ENCODE measurements at regions not wholly inside any gene's neighbourhood (a gene's known extent, or its start where the extent isn't known, plus 50 kb on each side); places are given as distances from the start of the nearest gene placed in this dataset.
"Not testable (repeated sequence)": the region's sequence is repeated elsewhere in the genome, so short reads cannot be mapped to it uniquely, and the experiment has no call there.

DNA sequence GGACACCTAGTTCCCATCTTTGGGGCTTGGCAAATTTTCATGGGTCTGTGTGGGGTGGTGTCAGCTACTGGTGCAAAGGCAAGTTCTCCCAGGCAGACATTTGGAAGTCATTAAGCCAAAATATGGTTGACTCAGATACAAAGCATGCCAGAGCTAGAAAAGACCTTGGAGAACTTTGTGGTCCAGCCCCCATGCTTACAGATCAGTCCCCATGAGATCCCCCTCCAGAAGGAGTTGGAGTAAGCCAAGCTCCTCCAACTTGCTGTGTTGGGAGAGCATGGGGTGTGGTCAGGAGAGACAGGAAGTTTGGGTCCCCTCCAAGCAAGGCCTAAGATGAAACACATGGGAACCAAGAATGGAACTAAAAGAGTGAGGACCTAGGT is 224.5 kb downstream of the CYP26B1 start:
- H3K4me3 ChIP-seq (IDR thresholded peaks at IDR 0.05; ENCODE audit: insufficient read depth, low read depth, low read length): no peak overlapping the region
- H3K27ac ChIP-seq: no peak overlapping the region
- H2AFZ ChIP-seq (ENCODE audit: low read depth): no peak overlapping the region
- H4K20me1 ChIP-seq (ENCODE audit: insufficient read depth): no peaks in the 10 kb centered on the region
- no peaks in the 10 kb centered on the region for H3K79me2 ChIP-seq (ENCODE audit: insufficient read depth, low read depth)
- no peak overlapping the region for H3K4me2 ChIP-seq
- no peak overlapping the region for H3K9ac ChIP-seq
- H3K4me1 ChIP-seq (ENCODE audit: low read depth, poor library complexity, severe bottlenecking): no peaks in the 10 kb centered on the region
- TF ChIP-seq, protein P1, sequence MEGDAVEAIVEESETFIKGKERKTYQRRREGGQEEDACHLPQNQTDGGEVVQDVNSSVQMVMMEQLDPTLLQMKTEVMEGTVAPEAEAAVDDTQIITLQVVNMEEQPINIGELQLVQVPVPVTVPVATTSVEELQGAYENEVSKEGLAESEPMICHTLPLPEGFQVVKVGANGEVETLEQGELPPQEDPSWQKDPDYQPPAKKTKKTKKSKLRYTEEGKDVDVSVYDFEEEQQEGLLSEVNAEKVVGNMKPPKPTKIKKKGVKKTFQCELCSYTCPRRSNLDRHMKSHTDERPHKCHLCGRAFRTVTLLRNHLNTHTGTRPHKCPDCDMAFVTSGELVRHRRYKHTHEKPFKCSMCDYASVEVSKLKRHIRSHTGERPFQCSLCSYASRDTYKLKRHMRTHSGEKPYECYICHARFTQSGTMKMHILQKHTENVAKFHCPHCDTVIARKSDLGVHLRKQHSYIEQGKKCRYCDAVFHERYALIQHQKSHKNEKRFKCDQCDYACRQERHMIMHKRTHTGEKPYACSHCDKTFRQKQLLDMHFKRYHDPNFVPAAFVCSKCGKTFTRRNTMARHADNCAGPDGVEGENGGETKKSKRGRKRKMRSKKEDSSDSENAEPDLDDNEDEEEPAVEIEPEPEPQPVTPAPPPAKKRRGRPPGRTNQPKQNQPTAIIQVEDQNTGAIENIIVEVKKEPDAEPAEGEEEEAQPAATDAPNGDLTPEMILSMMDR (conservative IDR thresholded peaks at IDR 0.05; ENCODE audit: low read depth, low read length): no peak
- H3K36me3 ChIP-seq (ENCODE audit: insufficient read depth): no peaks in the 10 kb centered on the region
- H3K27me3 ChIP-seq (ENCODE audit: insufficient read depth, low read depth): no peaks in the 10 kb centered on the region

DNA sequence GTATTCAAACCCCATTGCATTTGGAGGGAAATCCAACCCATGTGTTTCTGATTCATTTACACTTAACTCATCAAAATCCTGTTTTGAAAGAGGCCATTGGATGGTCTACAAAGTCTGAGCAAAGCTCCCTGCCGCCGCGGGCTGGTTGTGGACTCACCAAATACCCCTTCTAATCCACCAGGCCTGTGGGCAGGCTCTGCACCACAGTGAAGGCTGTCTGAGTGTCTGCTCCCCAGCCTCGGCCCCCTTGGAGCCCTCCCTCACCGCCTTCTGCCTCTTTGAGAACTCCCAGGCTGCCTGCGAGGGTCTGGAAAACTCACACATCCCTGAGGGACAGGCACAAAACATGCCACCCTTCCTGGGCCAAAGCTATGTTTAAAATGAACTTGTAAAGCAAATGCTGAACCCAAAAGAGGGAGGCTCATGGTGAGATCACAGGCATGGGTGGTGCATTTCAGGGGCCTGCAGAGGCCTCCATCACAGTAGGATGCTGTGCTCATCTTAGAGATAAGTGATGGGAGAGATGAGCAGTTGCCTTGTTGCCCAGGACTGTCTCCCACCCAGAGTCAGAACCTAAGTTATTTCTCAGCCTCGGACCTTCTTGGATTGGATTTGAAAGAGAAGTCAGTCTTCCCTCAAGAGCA is 225.0 kb downstream of the CYP26B1 start:
- H4K20me1 ChIP-seq (ENCODE audit: insufficient read depth): no peaks in the 10 kb centered on the region

DNA sequence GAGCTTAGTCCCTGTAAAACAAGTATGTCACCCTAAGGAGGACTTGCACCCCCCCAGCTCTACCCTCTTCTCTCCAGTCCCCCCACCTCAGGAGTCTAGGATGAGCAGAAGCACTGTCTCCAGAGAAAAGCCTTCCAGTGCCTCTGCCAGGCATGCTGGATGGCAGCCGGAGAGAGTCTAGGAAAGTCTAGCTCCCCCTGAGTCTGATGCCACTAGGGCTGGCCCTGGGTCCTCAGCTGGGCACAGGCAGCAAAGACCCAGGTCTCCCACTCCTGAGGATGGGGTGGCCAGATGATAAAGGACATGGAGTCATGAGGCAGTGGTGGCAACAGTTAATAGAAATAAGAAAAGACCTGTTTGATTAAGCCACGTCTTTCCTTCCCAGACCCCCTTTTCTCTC is 225.6 kb downstream of the CYP26B1 start:
- Histone ChIP-seq H4K20me1 (ENCODE audit: insufficient read depth) (no peaks in the 10 kb centered on the region), H3K9ac (no peak overlapping the region), H3K79me2 (ENCODE audit: insufficient read depth, low read depth) (no peaks in the 10 kb centered on the region), H3K4me3 (IDR thresholded peaks at IDR 0.05; ENCODE audit: insufficient read depth, low read depth, low read length) (no peak overlapping the region), H3K27ac (no peak overlapping the region), H2AFZ (ENCODE audit: low read depth) (no peak overlapping the region), H3K4me1 (ENCODE audit: low read depth, poor library complexity, severe bottlenecking) (no peaks in the 10 kb centered on the region), H3K27me3 (ENCODE audit: insufficient read depth, low read depth) (no peaks in the 10 kb centered on the region), H3K4me2 (no peak overlapping the region), H3K36me3 (ENCODE audit: insufficient read depth) (no peaks in the 10 kb centered on the region)
- TF ChIP-seq, protein P1 (conservative IDR thresholded peaks at IDR 0.05; ENCODE audit: low read depth, low read length): no peak

More for the DNA sequence above, 225.0 kb downstream of the CYP26B1 start:
- no peak overlapping the region for H3K4me2 ChIP-seq
- no peaks in the 10 kb centered on the region for H3K4me1 ChIP-seq (ENCODE audit: low read depth, poor library complexity, severe bottlenecking)
- no peaks in the 10 kb centered on the region for H3K36me3 ChIP-seq (ENCODE audit: insufficient read depth)
- no peak overlapping the region for H2AFZ ChIP-seq (ENCODE audit: low read depth)
- no peaks in the 10 kb centered on the region for H3K79me2 ChIP-seq (ENCODE audit: insufficient read depth, low read depth)
- H3K27ac ChIP-seq: no peak overlapping the region
- TF ChIP-seq, protein P1 (conservative IDR thresholded peaks at IDR 0.05; ENCODE audit: low read depth, low read length): no peak
- no peak overlapping the region for H3K9ac ChIP-seq
- no peaks in the 10 kb centered on the region for H3K27me3 ChIP-seq (ENCODE audit: insufficient read depth, low read depth)
- no peak overlapping the region for H3K4me3 ChIP-seq (IDR thresholded peaks at IDR 0.05; ENCODE audit: insufficient read depth, low read depth, low read length)

DNA sequence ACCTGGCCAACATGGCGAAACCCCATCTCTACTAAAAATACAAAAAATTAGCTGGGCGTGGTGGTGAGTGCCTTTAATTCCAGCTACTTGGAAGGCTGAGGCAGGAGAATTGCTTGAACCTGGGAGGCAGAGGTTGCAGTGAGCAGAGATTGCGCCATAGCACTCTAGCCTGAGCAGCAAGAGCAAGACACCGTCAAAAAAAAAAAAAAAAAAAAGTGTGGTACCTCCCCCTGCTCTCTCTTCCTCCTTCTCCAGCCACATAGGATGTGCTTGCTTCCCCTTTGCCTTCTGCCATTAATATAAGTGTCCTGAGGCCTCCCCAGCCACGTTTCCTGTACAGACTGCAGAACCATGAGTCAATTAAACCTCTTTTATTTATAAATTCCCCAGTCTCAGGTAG is 226.8 kb downstream of the CYP26B1 start:
- not testable (repeated sequence) for H3K9ac ChIP-seq; H3K79me2 ChIP-seq (ENCODE audit: insufficient read depth, low read depth); H3K4me1 ChIP-seq (ENCODE audit: low read depth, poor library complexity, severe bottlenecking); H4K20me1 ChIP-seq (ENCODE audit: insufficient read depth); H3K27me3 ChIP-seq (ENCODE audit: insufficient read depth, low read depth); H3K4me2 ChIP-seq; H3K4me3 ChIP-seq (IDR thresholded peaks at IDR 0.05; ENCODE audit: insufficient read depth, low read depth, low read length); H3K36me3 ChIP-seq (ENCODE audit: insufficient read depth); H2AFZ ChIP-seq (ENCODE audit: low read depth); H3K27ac ChIP-seq

DNA sequence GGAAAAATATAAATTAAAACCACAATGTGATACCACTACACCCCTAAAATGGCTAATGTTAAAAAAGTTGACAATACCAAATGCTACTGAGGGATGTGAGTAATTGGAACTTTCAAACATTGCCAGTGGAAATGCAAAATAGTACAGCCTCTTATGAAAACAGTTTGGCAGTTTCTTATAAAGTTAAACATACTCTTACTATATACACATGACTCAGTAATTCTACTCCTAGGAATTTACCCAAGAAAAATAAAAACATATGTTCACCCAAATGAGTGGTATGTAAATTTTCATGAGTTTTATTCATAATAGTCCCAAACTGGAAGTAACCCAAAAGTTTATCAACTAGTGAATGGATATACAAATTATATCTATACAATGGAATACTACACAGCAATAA is 228.0 kb downstream of the CYP26B1 start:
- Histone ChIP-seq H3K4me3 (IDR thresholded peaks at IDR 0.05; ENCODE audit: insufficient read depth, low read depth, low read length) (no peak overlapping the region), H3K36me3 (ENCODE audit: insufficient read depth) (no peaks in the 10 kb centered on the region), H3K4me2 (no peak overlapping the region), H3K4me1 (ENCODE audit: low read depth, poor library complexity, severe bottlenecking) (no peaks in the 10 kb centered on the region), H4K20me1 (ENCODE audit: insufficient read depth) (no peaks in the 10 kb centered on the region), H3K27ac (no peak overlapping the region), H3K27me3 (ENCODE audit: insufficient read depth, low read depth) (no peaks in the 10 kb centered on the region), H3K9ac (no peak overlapping the region), H3K79me2 (ENCODE audit: insufficient read depth, low read depth) (no peaks in the 10 kb centered on the region), H2AFZ (ENCODE audit: low read depth) (no peak overlapping the region)
- TF ChIP-seq, protein P1 (conservative IDR thresholded peaks at IDR 0.05; ENCODE audit: low read depth, low read length): no peak
